ENCODE measurements at regions not wholly inside any gene's neighbourhood (a gene's known extent, or its start where the extent isn't known, plus 50 kb on each side); places are given as distances from the start of the nearest gene placed in this dataset.

DNA sequence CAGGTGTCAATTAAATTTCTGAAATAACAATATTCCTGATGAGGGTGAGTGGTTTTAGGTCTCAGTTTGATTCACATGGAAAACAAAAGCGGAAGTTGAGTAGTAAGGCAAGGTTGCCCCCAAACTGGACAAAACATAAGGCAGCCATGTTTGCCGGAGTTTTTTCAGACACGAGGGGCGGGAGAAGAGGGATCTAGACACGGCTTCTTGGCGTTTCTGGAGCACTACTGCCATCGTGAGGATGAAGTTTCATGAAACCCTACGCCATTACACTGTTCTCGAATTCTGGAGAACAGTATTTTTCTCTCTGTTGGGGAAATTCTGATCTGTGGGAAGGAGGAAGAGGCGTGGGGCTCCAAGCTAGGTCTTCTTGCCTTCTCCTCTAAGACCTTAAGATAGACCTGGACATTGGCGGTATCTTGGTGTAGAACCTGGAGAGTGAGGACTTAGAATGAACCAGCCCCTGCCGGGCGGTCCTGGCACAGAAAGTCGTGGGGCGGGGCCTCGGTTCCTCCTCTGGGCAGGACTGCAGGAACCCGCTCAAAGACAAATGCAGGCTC lies 160.3 kb downstream of the OR13H1 start:
- DNase-seq, result peak; percentile 58

DNA sequence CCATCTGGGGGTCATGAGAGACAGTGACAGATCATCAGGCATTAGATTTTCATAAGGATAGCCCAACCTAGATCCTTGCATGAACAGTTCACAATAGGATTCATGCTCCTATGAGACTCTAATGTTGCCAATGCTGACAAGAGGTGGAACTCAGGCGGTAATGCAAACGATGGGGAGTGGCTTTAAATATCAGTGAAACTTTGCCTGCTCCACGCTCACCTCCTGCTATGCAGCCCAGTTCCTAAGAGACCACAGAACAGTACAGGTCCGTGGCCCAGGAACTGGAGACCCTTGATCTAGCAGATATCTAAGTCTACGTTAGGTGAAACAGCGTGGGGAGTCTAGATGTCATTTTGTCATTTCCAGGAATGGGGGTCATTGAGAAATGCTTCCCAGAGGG lies 165.7 kb downstream of the OR13H1 start:
- DNase-seq, result no peak

DNA sequence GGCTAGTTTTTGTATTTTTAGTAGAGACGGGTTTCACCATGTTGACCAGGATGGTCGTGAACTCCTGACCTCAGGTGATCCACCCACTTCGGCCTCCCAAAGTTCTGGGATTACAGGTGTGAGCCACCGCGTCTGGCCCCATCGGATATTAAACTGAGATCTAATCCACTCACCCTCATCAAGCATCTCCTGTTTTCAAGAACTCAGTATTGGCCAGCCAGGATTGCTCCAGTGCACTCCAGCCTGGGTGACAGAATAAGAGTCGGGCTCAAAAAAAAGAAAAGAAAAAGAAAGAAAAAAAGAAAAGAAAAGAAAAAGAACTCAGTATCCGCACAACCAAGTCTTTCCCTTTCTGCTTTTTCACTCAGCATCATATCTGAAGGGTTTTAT lies 167.6 kb downstream of the OR13H1 start:
- no peak for DNase-seq

DNA sequence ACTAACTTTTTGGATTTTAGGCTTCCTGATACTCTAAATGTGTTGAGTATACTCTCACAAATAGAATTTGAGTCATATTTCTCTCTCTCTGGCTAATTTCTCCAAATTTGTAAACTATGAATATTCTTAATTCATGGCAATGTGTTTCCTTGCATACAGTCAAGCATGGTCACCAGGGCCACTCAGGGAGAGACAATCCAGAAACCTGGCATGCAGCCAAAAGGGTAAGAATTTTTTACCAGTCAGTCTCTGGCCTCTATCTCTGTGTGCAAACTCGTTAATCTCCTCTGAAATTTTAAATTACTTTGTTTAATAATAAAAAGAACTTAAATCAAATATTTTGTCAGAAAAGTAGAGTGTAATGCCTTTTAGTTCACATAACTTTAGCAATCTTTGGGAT lies 179.8 kb downstream of the OR13H1 start:
- DNase-seq, result no peak

DNA sequence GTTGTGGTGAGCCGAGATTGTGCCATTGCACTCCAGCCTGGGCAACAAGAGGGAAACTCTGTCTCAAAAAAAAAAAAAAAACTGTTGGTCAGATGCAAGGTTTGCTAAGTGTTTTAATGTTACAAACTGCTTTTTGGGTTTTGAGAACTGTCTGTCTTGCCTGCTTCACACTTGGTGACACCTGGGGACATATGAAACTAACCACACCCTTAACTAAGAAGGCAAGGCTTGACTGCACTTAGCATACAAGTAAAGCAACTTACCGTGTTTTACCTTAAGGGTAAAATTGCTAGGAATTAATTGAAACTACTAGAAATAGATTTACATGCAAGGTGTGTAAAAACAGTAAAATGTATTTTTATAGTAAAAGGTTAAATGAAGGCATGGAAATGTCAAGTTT lies 180.4 kb downstream of the OR13H1 start:
- DNase-seq, result no peak

DNA sequence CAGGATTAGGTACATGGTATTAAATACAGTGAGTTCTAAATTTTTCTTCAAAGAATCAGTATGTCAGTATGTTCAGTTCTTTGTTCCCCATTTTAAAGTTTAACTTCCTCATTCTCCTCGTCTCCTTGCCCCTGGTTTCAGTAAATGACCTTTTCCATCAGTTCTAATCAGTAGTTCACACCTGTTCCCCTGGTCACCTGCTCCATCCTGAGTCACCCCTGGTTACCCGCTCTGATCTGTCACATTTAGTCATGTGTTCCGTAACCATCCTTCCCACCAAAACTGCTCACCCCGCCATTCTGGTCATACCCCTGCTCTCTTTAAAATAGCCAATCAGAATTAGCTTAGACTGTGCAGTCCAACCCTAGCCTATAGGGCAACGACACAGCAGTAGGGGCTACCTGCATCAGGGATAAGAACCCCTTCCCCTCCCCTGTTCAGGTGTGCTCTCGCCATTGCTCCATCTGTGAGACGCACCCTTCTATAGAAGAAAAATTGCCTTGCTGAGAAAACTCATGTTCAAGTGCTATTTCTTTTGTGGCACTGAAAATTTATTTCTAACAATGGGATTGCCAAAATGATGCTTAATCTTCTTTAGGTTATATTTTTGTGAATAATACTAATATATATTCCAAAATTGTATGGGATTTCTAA lies 181.3 kb downstream of the OR13H1 start:
- no peak for DNase-seq

DNA sequence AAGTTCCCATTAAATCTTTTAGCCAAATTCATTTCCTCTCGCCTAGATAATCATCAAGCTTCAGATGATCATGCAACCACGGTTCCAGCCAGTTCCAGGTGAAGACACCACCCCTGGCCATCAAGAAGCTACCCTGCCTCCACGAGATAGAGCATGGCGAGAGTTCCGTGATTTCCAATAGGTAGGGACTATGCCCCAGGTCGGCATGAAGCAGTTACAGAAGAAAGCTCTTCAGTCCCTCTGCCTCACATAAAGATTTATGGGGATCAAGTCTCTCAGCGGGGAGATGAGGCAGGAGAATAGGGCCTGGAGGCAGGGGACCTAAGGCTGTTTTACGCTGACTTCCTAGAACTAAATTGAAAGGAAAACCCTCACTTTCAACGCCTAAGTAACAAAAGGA lies 183.9 kb downstream of the OR13H1 start:
- no peak for DNase-seq

DNA sequence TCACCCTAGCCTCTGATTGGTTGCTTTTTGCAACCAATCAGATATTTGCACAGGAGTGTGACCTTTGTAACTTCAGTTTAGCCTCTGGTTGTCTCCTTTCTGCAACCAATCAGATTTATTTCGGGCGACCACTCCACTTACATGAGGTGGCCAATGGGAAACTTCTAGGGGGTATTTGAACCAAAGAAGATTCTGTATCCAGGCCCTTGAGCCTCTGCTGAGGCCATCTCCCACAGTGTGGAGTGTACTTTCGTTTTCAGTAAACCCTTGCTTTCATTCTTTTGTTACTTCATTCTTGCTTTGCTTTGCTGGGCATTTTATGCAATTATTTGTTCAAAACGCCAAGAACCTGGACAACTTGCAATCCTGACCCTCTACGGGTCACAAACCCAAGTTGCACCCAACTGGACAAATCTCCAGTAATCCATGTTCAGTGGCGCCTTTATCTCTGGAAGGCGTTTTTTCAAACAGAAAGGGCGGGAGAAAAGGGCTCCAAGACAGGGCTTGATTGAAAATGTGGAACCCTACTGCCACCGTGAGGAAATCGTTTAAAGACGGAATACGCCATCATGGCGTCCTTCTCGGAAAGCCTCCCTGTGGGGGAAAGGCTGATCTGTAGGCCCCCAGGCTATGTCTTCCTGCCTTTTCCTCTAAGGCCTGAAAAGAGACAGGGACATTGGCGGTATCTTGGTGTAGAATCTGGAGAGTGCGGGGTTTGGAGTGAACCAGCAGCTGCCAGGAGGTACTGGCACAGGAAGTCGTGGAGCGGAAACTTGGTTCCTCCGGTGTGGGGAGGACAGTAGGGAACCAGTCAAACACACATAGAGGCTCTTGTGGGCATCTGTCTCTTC lies 184.6 kb downstream of the OR13H1 start:
- no peak for DNase-seq

DNA sequence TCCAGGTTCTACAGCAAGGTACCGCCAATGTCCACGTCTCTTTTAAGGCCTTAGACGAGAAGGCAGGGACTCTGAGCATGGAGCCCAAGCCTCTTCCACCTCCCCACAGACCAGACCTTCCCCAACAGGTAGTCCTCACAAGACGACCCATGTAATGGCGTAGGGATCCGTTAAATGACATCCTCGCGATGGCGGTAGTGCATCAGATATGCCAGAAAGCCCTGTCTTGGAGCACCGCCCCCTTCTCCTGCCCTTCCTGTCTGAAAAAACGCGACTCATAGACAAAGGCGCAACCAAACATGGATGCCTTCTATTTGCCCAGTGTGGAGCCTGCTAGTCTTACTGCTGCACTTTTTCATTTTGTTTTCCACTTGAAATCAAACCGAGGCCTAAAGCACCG lies 185.4 kb downstream of the OR13H1 start:
- no peak for DNase-seq

DNA sequence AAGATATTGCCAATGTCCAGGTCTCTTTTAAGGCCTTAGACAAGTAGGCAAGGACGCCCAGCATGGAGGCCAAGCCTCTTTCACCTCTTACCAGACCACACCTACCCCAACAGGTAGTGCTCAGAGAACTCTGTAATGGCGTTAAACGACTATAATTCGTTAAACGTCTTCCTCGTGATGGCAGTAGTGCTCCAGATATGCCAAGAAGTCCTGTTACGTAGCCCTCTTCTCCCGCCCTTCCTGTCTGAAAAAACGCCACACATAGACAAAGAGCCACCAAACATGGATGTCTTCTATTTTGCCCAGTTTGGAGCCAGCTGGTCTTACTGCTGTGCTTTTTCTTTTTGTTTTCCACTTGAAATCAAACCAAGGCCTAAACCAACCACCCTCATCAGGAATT lies 190.7 kb downstream of the OR13H1 start:
- no peak for DNase-seq

DNA sequence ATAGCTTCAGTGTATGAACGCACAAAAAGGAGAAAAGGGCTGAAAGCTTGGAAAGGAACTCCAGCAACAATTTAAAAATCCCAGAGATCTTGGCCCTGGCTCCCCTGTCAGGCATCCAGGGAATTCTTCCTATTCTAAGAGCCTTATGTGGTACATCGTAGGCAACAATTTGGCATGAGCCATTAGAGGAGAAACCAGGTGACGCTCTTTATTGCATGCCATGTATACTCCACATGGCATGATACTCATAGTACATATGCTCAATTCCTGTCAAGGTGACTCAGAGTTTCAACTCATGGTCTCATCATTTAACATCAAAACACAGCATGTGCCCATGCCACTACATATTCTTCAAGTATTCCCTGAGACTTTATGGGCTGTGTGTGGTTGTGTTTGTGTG lies 191.3 kb downstream of the OR13H1 start:
- no peak for DNase-seq

DNA sequence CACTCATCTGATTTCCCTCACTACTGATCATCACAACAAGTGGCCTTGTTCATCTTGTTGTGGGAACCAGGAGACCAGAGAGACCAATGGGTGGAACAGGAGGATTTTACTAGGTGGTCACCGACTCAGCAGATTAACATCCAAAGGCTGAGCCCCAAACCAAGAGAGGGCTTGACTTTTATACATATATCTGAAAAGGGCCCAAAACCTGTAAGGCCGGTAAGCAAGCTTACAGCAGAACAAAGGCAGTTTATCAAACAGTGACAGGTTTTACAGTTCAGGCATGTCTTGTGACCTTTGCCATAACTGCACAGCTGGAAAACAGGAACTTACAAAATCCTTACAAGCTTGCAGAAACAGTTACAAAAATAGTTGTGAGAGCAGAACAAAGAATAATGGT lies 195.9 kb downstream of the OR13H1 start:
- DNase-seq, result no peak

DNA sequence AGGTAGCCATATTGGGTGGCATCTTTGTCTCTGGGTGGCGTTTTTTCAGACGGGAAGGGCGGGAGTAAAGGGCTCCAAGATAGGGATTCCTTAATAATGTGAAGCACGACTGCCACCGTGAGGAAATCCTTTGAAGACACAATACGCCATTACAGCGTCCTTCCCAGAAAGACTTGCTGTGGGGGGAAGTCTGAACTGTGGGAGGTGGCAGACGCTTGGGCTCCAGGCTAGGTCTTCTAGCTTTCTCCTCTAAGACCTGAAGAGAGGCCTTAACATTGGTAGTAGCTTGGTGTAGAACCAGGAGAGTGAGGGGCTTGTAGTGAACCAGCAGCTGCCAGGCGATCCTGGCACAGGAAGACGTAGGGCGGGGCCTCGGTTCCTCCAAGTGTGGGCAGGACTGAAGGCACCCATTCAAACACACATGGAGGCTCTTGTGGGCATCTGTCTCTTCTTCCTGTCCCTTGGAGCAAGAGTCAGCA lies 197.3 kb downstream of the OR13H1 start:
- no peak for DNase-seq

DNA sequence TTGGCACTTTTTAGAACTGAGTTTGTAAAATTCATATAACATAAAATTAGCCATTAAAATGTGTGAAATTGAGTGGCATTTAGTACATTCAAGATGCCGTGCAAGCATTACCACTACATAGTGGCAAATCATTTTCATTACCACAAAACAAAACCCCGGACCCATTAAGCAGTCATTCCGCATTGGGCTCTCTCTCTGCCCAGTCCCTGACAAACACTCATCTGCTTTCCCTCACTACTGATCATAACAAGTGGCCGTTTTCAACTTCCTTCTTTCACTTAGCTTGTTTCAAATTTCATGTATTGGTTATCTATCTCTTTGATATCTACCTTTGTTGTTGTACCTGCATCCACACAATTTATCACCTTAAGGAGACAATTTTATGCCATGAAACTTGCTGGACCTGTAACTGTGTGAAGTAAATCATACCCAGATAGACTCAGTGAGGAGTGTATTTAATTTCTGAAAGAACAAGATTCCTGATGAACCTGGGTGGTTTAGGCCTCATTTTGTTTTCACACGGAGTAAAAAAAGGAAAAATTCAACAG lies 202.1 kb downstream of the OR13H1 start:
- DNase-seq, result no peak

DNA sequence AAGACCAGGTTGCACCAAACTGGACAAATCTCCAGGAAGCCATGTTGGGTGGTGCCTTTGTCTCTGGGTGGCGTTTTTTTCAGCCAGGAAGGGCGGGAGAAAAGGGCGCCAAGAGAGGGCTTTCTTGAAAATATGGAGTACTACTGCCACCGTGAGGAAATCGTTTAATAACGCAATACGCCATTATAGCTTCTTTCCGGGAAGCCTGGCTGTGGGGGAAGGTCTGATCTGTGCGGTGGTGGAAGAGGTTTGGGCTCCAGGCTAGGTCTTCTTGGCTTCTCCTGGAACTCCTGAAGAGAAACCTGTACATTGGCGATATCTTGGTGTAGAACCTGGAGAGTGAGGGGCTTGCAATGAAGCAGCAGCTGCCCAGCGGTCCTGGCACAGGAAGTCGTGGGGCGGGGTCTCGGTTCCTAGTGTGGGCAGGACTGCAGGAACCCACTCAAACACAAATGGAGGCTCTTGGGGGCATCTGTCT lies 202.7 kb downstream of the OR13H1 start:
- peak; percentile 44 for DNase-seq

DNA sequence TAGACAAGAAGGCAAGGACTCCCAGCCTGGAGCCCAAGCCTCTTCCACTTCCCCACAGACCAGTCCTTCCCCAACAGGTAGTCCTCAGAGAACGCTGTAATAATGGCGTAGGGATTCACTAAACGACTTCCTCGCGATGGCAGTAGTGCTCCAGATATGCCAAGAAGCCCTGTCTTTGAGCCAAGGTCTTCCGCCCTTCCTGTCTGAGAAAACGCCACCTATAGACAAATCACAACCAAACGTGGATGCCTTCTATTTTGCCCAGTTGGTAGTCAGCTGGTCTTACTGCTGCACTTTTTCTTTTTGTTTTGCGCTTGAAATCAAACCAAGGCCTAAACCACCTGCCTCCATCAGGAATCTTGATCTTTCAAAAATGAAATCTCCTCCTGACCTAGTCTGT lies 203.3 kb downstream of the OR13H1 start:
- DNase-seq, result peak; percentile 67

DNA sequence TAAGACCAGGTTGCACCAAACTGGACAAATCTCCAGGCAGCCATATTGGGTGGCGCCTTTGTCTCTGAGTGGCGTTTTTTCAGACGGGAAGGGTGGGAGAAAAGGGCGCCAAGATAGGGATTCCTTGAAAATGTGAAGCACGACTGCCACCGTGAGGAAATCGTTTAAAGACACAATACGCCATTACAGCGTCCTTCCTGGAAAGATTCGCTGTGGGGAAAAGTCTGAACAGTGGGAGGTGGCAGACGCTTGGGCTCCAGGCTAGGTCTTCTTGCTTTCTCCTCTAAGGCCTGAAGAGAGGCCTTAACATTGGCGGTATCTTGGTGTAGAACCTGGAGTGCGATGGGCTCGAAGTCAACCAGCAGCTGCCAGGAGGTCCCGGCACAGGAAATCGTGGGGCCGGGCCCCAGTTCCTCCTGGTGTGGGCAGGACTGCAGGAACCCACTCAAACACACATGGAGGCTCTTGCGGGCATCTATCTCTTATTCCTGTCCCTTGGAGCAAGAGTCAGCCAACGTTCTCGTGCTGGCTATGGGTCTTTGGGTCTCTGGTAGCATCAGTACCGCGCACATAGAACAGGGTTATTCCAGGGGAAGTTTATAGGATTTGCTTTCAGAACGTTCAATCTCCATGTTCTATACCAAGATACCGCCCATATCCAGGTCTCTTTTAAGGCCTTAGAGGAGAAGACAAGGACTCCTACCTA lies 208.8 kb downstream of the OR13H1 start:
- DNase-seq, result no peak

DNA sequence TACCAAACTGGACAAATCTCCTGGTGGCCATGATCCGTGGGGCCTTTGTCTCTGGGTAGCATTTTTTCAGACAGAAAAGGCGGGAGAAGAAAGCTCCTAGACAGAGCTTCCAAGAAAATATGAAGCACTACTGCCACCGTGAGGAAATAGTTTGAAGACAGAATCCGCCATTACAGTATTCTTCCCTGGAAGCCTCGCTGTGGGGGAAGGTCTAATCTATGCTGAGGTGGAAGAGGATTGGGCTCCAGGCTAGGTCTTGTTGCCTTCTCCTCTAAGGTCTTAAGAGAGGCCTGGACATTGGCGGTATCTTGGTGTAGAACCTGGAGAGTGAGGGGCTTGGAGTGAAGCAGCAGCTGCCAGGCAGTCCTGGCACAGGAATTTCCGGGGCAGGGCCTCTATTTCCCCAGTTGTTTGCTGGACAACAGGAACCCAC lies 218.9 kb downstream of the OR13H1 start:
- no peak for DNase-seq

DNA sequence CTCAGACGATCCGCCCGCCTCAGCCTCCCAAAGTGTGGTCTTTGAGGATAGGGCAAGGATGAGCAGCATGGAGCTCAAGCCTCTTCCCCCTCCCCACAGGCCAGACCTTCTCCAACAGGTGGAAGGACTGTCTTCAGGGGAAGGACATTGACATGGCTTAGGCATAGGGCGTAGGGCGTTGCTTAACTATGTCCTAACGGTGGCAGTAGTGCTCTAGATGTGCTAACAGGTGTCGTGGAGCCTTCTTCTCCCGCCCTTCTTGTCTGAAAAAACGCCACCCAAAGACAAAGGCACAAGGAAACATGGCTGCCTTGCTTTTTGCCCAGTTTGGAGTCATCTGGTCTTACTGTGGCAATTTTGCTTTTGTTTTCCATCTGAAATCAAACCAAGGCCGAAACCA lies 219.8 kb downstream of the OR13H1 start:
- no peak for DNase-seq

DNA sequence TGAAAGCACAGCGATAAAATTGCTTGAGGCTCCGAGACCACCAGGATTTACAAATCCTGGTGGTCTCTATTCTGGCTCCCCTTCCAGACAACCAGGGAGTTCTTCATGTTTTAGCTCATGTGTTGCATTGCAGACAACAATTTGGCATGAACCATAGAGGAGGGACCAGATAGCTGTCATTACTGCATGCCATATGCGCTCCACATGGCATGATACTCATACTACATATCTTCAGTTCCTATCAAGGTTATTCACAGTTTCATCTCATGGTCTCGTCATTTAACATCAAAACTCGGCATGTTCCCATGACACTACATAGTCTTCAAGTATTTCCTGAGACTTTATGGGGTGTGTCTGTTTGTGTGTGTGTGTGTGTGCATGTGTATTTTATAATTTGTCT lies 220.3 kb downstream of the OR13H1 start:
- no peak for DNase-seq

DNA sequence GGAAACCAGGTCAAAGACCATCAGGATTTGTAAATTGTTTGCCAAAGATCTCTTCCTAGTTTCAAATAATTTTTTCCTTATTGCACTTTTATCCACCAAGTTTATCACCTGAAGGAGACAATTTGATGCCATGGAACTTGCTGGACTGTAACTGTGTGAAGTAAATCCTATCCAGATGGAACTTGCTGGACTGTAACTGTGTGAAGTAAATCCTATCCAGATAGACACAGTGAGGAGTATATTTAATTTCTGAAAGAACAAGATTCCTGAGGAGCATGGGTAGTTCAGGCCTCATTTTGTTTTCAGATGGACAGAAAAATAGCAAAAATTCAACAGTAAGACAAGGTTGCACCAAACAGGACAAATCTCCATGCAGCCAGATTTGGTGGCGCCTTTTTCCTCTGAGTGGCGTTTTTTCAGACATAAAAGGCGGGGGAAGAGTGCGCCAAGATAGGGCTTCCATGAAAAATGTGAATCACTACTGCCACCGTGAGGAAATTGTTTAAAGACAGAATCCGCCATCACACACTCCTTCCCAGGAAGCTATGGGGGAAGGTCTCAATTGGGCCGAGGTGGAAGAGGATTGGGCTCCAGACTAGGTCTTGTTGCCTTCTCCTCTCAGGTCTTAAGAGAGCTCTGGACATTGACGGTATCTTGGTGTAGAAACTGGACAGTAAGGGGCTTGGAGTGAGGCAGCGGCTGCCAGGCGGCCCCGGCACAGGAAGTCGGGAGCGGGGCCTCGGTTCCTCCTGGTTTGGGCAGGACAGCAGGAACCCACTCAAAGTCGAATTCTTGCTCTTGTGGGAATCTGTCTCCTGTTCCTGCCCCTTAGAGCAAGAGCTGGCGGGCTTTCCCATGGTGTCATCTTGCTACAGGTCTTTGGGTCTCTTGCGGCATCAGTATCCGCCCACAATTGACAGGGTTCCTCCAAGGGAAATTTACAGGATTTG lies 234.7 kb downstream of the OR13H1 start:
- DNase-seq, result no peak

DNA sequence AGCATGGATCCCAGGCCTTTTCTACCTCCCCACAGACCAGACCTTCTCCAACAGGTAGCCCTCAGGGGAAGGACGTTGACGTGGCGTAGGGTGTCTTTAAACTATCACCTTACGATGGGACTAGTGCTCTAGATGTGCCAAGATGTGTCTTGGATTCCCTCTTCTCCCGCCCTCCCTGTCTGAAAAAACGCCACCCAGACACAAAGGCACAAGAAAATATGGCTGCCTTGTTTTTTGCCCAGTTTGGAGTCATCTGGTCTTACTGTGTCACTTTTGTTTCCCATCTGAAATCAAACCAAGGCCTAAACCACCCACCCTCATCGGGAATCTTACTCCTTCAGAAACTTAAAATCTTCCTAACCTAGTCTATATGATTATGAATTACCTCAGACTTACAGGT lies 235.4 kb downstream of the OR13H1 start:
- no peak for DNase-seq

Data from DMS153 (cell line).